KMS-11 (cell line): ENCODE measurements at regions not wholly inside any gene's neighbourhood (a gene's known extent, or its start where the extent isn't known, plus 50 kb on each side); places are given as distances from the start of the nearest gene placed in this dataset.

Source experiments
- H2AFZ ChIP-seq: fragments of 200-600 bp; sonication (generic); 2 replicates; pipeline ENCODE4 v1.6.1; 2016; ENCODE audit warnings: antibody characterized with exemption, mixed run types, low read depth
- H3K27ac ChIP-seq: fragments of 200-600 bp; sonication (generic); 2 replicates; pipeline ENCODE4 v1.6.1; 2016; ENCODE audit warnings: mild to moderate bottlenecking, mixed run types
- H3K27me3 ChIP-seq: fragments of 200-600 bp; sonication (generic); 2 replicates; pipeline ENCODE4 v1.6.1; 2017; ENCODE audit warnings: mild to moderate bottlenecking, low read depth, mixed run types, moderate library complexity; ENCODE audit not compliant: insufficient read depth
- H3K36me3 ChIP-seq: fragments of 200-600 bp; sonication (generic); 2 replicates; pipeline ENCODE4 v1.6.1; 2017; ENCODE audit warnings: mild to moderate bottlenecking, mixed run types; ENCODE audit not compliant: insufficient read depth
- H3K4me1 ChIP-seq: fragments of 200-600 bp; sonication (generic); 2 replicates; pipeline ENCODE4 v1.6.1; 2016; ENCODE audit warnings: mild to moderate bottlenecking, low read depth, mixed run types; ENCODE audit not compliant: poor library complexity, severe bottlenecking
- H3K4me2 ChIP-seq: fragments of 200-600 bp; sonication (generic); 2 replicates; pipeline ENCODE4 v1.7.0; 2016; ENCODE audit warnings: mild to moderate bottlenecking, mixed run types
- H3K4me3 ChIP-seq: fragments of 200-600 bp; sonication (generic); IDR thresholded peaks from 2 replicates; pipeline ENCODE4 v1.6.1; 2017; ENCODE audit warnings: low read depth, low read length, mixed read lengths; ENCODE audit not compliant: insufficient read depth
- H3K79me2 ChIP-seq: fragments of 200-600 bp; sonication (generic); 2 replicates; pipeline ENCODE4 v1.6.1; 2016; ENCODE audit warnings: low read depth, mixed run types; ENCODE audit not compliant: insufficient read depth
- H3K9ac ChIP-seq: fragments of 200-600 bp; sonication (generic); 2 replicates; pipeline ENCODE4 v1.6.1; 2016; ENCODE audit warnings: mild to moderate bottlenecking, mixed run types
- H4K20me1 ChIP-seq: fragments of 200-600 bp; sonication (generic); 2 replicates; pipeline ENCODE4 v1.6.1; 2016; ENCODE audit warnings: mild to moderate bottlenecking, mixed run types; ENCODE audit not compliant: insufficient read depth
- TF ChIP-seq, protein P1 (sequence below): fragments of 200-600 bp; sonication (generic); conservative IDR thresholded peaks from 2 replicates; pipeline ENCODE4 v1.6.1; 2017; ENCODE audit warnings: low read depth, mild to moderate bottlenecking, antibody characterized with exemption, low read length, moderate library complexity, mixed read lengths

- no peaks in the 10 kb centered on the region for H3K27me3 ChIP-seq
- H3K4me3 ChIP-seq, result no peak overlapping the region
- H3K9ac ChIP-seq, result no peak overlapping the region
- no peaks in the 10 kb centered on the region for H3K36me3 ChIP-seq
- H3K79me2 ChIP-seq, result no peaks in the 10 kb centered on the region
- no peak overlapping the region for H2AFZ ChIP-seq
- H4K20me1 ChIP-seq, result no peaks in the 10 kb centered on the region
- peaks cover 58% of the 10 kb centered on the region for H3K4me1 ChIP-seq
- TF ChIP-seq, protein P1, sequence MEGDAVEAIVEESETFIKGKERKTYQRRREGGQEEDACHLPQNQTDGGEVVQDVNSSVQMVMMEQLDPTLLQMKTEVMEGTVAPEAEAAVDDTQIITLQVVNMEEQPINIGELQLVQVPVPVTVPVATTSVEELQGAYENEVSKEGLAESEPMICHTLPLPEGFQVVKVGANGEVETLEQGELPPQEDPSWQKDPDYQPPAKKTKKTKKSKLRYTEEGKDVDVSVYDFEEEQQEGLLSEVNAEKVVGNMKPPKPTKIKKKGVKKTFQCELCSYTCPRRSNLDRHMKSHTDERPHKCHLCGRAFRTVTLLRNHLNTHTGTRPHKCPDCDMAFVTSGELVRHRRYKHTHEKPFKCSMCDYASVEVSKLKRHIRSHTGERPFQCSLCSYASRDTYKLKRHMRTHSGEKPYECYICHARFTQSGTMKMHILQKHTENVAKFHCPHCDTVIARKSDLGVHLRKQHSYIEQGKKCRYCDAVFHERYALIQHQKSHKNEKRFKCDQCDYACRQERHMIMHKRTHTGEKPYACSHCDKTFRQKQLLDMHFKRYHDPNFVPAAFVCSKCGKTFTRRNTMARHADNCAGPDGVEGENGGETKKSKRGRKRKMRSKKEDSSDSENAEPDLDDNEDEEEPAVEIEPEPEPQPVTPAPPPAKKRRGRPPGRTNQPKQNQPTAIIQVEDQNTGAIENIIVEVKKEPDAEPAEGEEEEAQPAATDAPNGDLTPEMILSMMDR, result no peak
- H3K4me2 ChIP-seq, result no peak overlapping the region
- H3K27ac ChIP-seq, result no peak overlapping the region
Measured at GRCh38 chr11:86179646-86180064, 64.9 kb upstream of the EED start.

GRCh38 chr11:86177302-86177701, 67.3 kb upstream of the EED start:
- Histone ChIP-seq H3K27me3 (no peaks in the 10 kb centered on the region), H3K36me3 (no peaks in the 10 kb centered on the region), H2AFZ (peak overlapping the region; percentile 4; the same call in 1 of the 2 replicates), H3K4me2 (peak overlapping the region; percentile 9; the same call in 1 of the 2 replicates), H3K79me2 (no peaks in the 10 kb centered on the region), H3K27ac (peak overlapping the region; percentile 4; the same call in 1 of the 2 replicates), H3K4me1 (peaks cover 37% of the 10 kb centered on the region), H3K4me3 (no peak overlapping the region), H3K9ac (no peak overlapping the region), H4K20me1 (no peaks in the 10 kb centered on the region)
- TF ChIP-seq, protein P1, result no peak

DNA sequence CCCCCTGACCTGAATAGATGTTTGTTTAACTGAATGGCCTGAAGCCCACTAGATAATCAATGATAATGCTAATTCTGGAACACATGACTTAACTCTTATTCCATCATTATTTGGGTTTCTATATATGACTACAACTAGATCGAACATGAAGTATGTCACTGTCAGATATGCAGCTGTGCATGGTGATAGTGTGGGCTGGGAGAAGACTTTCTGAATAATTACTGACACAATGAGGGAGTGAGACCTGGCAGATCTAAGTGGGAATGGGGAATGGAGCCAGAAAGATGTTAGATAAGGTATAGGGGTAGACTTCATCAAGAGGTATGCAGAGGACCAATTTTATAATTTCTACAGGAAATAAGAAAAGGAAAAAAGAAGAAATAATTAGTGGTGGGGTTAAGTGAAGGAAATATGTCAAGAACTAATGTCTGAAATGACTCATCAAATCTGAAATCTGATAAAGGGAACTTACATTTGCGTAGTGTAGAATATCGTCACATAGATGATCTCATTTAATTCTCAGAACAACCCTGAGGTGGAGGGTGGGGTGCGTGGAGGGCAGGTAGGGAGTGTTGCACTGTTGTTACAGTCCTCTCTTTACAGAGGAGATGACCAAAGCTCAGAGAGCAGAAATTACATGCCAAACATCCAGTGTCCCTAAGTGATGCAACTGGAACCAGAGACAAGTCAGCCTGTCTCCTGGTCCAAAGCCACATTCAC, 68.2 kb upstream of the EED start:
- no peak overlapping the region; the same call in 1 of the 2 replicates for H3K4me2 ChIP-seq

DNA sequence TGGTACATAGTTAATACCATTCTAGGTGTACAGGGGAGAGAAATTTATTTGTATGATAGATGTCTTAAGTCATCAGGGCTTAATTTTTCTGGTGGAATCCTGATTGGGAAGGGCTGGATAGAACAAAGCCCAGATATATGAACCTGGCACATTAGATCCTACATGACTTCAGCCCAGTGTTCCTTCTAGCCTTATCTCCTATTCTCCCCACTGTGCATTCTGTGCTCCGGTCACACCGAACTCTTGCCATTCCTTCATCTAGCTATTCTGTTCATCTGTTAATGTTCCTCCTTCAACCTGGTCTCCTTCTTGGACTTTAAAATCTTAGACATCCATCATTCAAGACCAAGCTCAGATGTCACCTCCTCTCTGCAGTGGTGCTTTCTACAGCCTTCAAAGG, 68.9 kb upstream of the EED start:
- Histone ChIP-seq H3K4me2 (no peak overlapping the region), H3K27ac (no peak overlapping the region), H3K79me2 (no peaks in the 10 kb centered on the region), H3K9ac (no peak overlapping the region), H3K36me3 (no peaks in the 10 kb centered on the region), H3K27me3 (no peaks in the 10 kb centered on the region), H2AFZ (no peak overlapping the region), H4K20me1 (no peaks in the 10 kb centered on the region), H3K4me3 (no peak overlapping the region), H3K4me1 (peaks cover 30% of the 10 kb centered on the region)
- TF ChIP-seq, protein P1, result no peak

More for the DNA sequence above, 68.2 kb upstream of the EED start:
- no peaks in the 10 kb centered on the region for H3K36me3 ChIP-seq
- peaks cover 30% of the 10 kb centered on the region for H3K4me1 ChIP-seq
- no peak overlapping the region for H3K4me3 ChIP-seq
- H3K79me2 ChIP-seq, result no peaks in the 10 kb centered on the region
- H3K27me3 ChIP-seq, result no peaks in the 10 kb centered on the region
- H2AFZ ChIP-seq, result no peak overlapping the region
- TF ChIP-seq, protein P1, result no peak
- H3K9ac ChIP-seq, result no peak overlapping the region
- no peak overlapping the region for H3K27ac ChIP-seq
- no peaks in the 10 kb centered on the region for H4K20me1 ChIP-seq
